CD4-positive, alpha-beta T cell (primary cell): ENCODE measurements at regions not wholly inside any gene's neighbourhood (a gene's known extent, or its start where the extent isn't known, plus 50 kb on each side); places are given as distances from the start of the nearest gene placed in this dataset.
A peak's percentile ranks its signal among the peaks of the same experiment; 100 is the strongest.

Experiments
- ATAC-seq: fragments of 200-7000 bp; cut with Tn5 transposase; one replicate; pipeline ENCODE4 v1.10.0; 2022; ENCODE audit warnings: mild to moderate bottlenecking; ENCODE audit not compliant: poor library complexity
- CTCF ChIA-PET: fragments of 350-600 bp; sonication (Branson Sonifier 250); formaldehyde crosslinking; loops from one replicate; lab custom pipeline; 2021; ENCODE audit warnings: antibody characterized with exemption, inconsistent platforms; lab: Charles Lee
- POLR2A ChIA-PET: fragments of 350-600 bp; sonication (Branson Sonifier 250); formaldehyde crosslinking; loops from one replicate; lab custom pipeline; 2021; ENCODE audit warnings: antibody characterized with exemption, inconsistent platforms; lab: Charles Lee
- DNase-seq, 14 experiments: peaks; one replicate each; pipeline ENCODE4 v3.0.0-alpha.2; 2013 to 2020; ENCODE audit warnings: mixed read lengths in 2 of 14
- H3K27ac ChIP-seq, 2 donors: one replicate each; pipeline versions ENCODE4 v1.5.1 to v1.7.0; 2013; ENCODE audit warnings: low read length in 2 of 2, low read depth in 1 of 2, mild to moderate bottlenecking in 1 of 2
- H3K27me3 ChIP-seq, 2 experiments: 1 replicate in 1 of 2; 2 replicates in 1 of 2; pipeline versions ENCODE4 v1.6.1 to v1.7.0; 2013; ENCODE audit warnings: low read length in 2 of 2, control low read depth in 1 of 2, mild to moderate bottlenecking in 1 of 2, moderate library complexity in 1 of 2; ENCODE audit not compliant: insufficient read depth in 2 of 2, control insufficient read depth in 1 of 2
- H3K36me3 ChIP-seq: one replicate; pipeline ENCODE4 v1.6.1; 2013; ENCODE audit warnings: low read length, control low read depth; ENCODE audit not compliant: insufficient read depth
- H3K4me1 ChIP-seq: one replicate; pipeline ENCODE4 v1.6.1; 2013; ENCODE audit warnings: low read length, control low read depth; ENCODE audit not compliant: insufficient read depth
- H3K4me3 ChIP-seq: one replicate; pipeline ENCODE4 v1.5.1; 2013; ENCODE audit warnings: mild to moderate bottlenecking, low read length, moderate library complexity
- H3K9me3 ChIP-seq, 2 experiments: 1 replicate in 1 of 2; 2 replicates in 1 of 2; pipeline versions ENCODE4 v1.6.1 to v1.7.0; 2013; ENCODE audit warnings: low read length in 2 of 2, mild to moderate bottlenecking in 2 of 2, control low read depth in 1 of 2, moderate library complexity in 1 of 2; ENCODE audit not compliant: control insufficient read depth in 1 of 2, insufficient read depth in 1 of 2
- H3K27ac Mint-ChIP-seq: one replicate; pipeline ENCODE4 v1.8.0; 2020; ENCODE audit warnings: mixed read lengths
- H3K27me3 Mint-ChIP-seq: one replicate; pipeline ENCODE4 v1.8.0; 2021; ENCODE audit warnings: mixed read lengths
- H3K36me3 Mint-ChIP-seq: one replicate; pipeline ENCODE4 v1.8.0; 2021; ENCODE audit warnings: low read depth, mixed read lengths
- H3K4me1 Mint-ChIP-seq: one replicate; pipeline ENCODE4 v1.8.0; 2021; ENCODE audit warnings: low read depth, mixed read lengths
- H3K4me3 Mint-ChIP-seq: one replicate; pipeline ENCODE4 v1.8.0; 2020; ENCODE audit warnings: mild to moderate bottlenecking, mixed read lengths
- H3K9me3 Mint-ChIP-seq: one replicate; pipeline ENCODE4 v1.8.0; 2020; ENCODE audit warnings: mixed read lengths
- CTCF ChIP-seq: fragments of 200-600 bp; IDR thresholded peaks from one replicate; pipeline ENCODE4 v1.8.0; 2022; ENCODE audit warnings: antibody characterized with exemption, mild to moderate bottlenecking
- intact Hi-C, 2 experiments: fragments of 100-400 bp; cut with DNase I in 1 of 2; cut with micrococcal nuclease in 1 of 2; formaldehyde crosslinking; loops; one replicate each; pipeline versions ENCODE4 v1.15.1 to v1.9.0; 2023 to 2025; cut with DNase I, micrococcal nuclease

- Histone ChIP-seq H3K27ac (no peak overlapping the region), H3K4me1 (no peaks in the 10 kb centered on the region), H3K36me3 (no peaks in the 10 kb centered on the region), H3K27me3 (no peaks in the 10 kb centered on the region), H3K4me3 (no peak overlapping the region), H3K9me3 (no peaks in the 10 kb centered on the region)
- Mint-ChIP-seq H3K27me3 (peaks cover under 1% of the 10 kb centered on the region), H3K4me3 (no peak overlapping the region), H3K36me3 (no peaks in the 10 kb centered on the region), H3K9me3 (no peaks in the 10 kb centered on the region), H3K4me1 (no peaks in the 10 kb centered on the region), H3K27ac (no peak overlapping the region)
- intact Hi-C loops, result no loop called here
- POLR2A ChIA-PET, result no interaction called here
- no peak for TF ChIP-seq CTCF
- DNase-seq, result no peak
- ATAC-seq, result no peak
- CTCF ChIA-PET, result no interaction called here
These were observed 119.3 kb downstream of the TMCO5A start for GRCh38 chr15:38053776-38054175.

GRCh38 chr15:38054488-38054887 lies 120.0 kb downstream of the TMCO5A start:
- H3K4me1 Mint-ChIP-seq, result no peaks in the 10 kb centered on the region

GRCh38 chr15:38058596-38059075 lies 124.2 kb downstream of the TMCO5A start:
- no peak for ATAC-seq
- intact Hi-C loops, result no loop called here
- H3K9me3 Mint-ChIP-seq, result no peaks in the 10 kb centered on the region
- H3K27me3 Mint-ChIP-seq, result peaks cover 23% of the 10 kb centered on the region
- no peaks in the 10 kb centered on the region for H3K4me1 ChIP-seq
- ChIA-PET CTCF (no interaction called here), POLR2A (no interaction called here)
- DNase-seq, result no peak
- H3K4me3 ChIP-seq, result no peak overlapping the region
- no peaks in the 10 kb centered on the region for H3K36me3 ChIP-seq
- no peak overlapping the region for H3K4me3 Mint-ChIP-seq
- H3K36me3 Mint-ChIP-seq, result no peaks in the 10 kb centered on the region
- no peak overlapping the region for H3K27ac Mint-ChIP-seq
- H3K4me1 Mint-ChIP-seq, result no peaks in the 10 kb centered on the region
- TF ChIP-seq CTCF, result no peak
- H3K27ac ChIP-seq, result no peak overlapping the region
- H3K9me3 ChIP-seq, result no peaks in the 10 kb centered on the region
- no peaks in the 10 kb centered on the region for H3K27me3 ChIP-seq

More at GRCh38 chr15:38054488-38054887, 120.0 kb downstream of the TMCO5A start:
- Mint-ChIP-seq H3K27ac (no peak overlapping the region), H3K9me3 (no peaks in the 10 kb centered on the region), H3K36me3 (no peaks in the 10 kb centered on the region), H3K4me3 (no peak overlapping the region), H3K27me3 (peaks cover 7% of the 10 kb centered on the region)
- no peaks in the 10 kb centered on the region for H3K9me3 ChIP-seq
- no peak for TF ChIP-seq CTCF
- no peaks in the 10 kb centered on the region for H3K36me3 ChIP-seq
- no peaks in the 10 kb centered on the region for H3K27me3 ChIP-seq
- POLR2A ChIA-PET, result no interaction called here
- no peak overlapping the region for H3K27ac ChIP-seq
- CTCF ChIA-PET, result no interaction called here
- DNase-seq (peak in 1 of 14 experiments; percentile 7), ATAC-seq (no peak)
- H3K4me1 ChIP-seq, result no peaks in the 10 kb centered on the region
- intact Hi-C loops, result no loop called here
- no peak overlapping the region for H3K4me3 ChIP-seq
